Body of pancreas (tissue), 4 donors: ENCODE measurements at regions not wholly inside any gene's neighbourhood (a gene's known extent, or its start where the extent isn't known, plus 50 kb on each side); places are given as distances from the start of the nearest gene placed in this dataset.

Experiments used
- ATAC-seq: fragments of 150-250 bp; one replicate; pipeline ENCODE4 v1.9.1; 2016
- DNase-seq, 4 donors: peaks; one replicate each; pipeline ENCODE4 v3.0.0-alpha.2; 2019
- H3K27ac ChIP-seq, 4 donors: fragments of 200-600 bp; sonication (generic); 1 replicate in 3 of 4; 2 replicates in 1 of 4; pipeline versions ENCODE4 v1.5.1 to v1.6.1; 2016 to 2019; ENCODE audit warnings: mild to moderate bottlenecking in 1 of 4, mixed read lengths in 1 of 4, moderate library complexity in 1 of 4
- H3K27me3 ChIP-seq, 2 donors: fragments of 200-600 bp; sonication (generic); one replicate each; pipeline ENCODE4 v1.6.0; 2016; ENCODE audit warnings: mild to moderate bottlenecking in 1 of 2
- H3K36me3 ChIP-seq, 2 donors: fragments of 200-600 bp; sonication (generic); replicated peaks in 1 of 2; 2 replicates each; pipeline ENCODE4 v1.5.1; 2016; ENCODE audit warnings: low read depth in 2 of 2; ENCODE audit not compliant: insufficient read depth in 1 of 2
- H3K4me1 ChIP-seq: fragments of 200-600 bp; sonication (generic); one replicate; pipeline ENCODE4 v1.6.0; 2016
- H3K4me3 ChIP-seq, 2 donors: fragments of 200-600 bp; sonication (generic); 1 replicate in 1 of 2; 2 replicates in 1 of 2; pipeline ENCODE4 v1.5.1; 2016 to 2019
- H3K9me3 ChIP-seq, 3 donors: fragments of 200-600 bp; sonication (generic); 1 replicate in 2 of 3; 2 replicates in 1 of 3; pipeline ENCODE4 v1.5.1; 2016
- CTCF ChIP-seq, 7 experiments: fragments of 450-650 bp in 4 of 7; fragments of 200-600 bp in 3 of 7; sonication (generic) in 3 of 7; IDR thresholded peaks; one replicate each; pipeline ENCODE4 v1.5.1; 2016 to 2019; ENCODE audit warnings: antibody characterized with exemption in 7 of 7
- POLR2A ChIP-seq, 3 donors: fragments of 450-650 bp; IDR thresholded peaks; one replicate each; pipeline ENCODE4 v1.6.1; 2016; ENCODE audit warnings: antibody characterized with exemption in 3 of 3, mild to moderate bottlenecking in 2 of 3
- WGBS, 2 donors: methylation state at CpG; one replicate each; pipeline ENCODE4 v1.1.5; 2017; 5-methylcytosine and 5-hydroxymethylcytosine counted together
- intact Hi-C: fragments of 100-400 bp; cut with DNase I; formaldehyde crosslinking; loops from one replicate; pipeline ENCODE4 v1.15.1; 2023

GRCh38 chr16:87199901-87200300, 117.3 kb downstream of the C16orf95 start:
- intact Hi-C loops = no loop called here

GRCh38 chr16:87200637-87201036, 116.6 kb downstream of the C16orf95 start:
- no peaks in the 10 kb centered on the region for H3K9me3 ChIP-seq
- TF ChIP-seq CTCF (IDR thresholded peaks at IDR 0.05) (no peak), POLR2A (IDR thresholded peaks at IDR 0.05) (no peak)
- no peaks in the 10 kb centered on the region for H3K36me3 ChIP-seq
- 59 to 66% methylated on average over 3 of the region's 3 CpGs for WGBS, 2 donors
- no peak for DNase-seq
- no peak overlapping the region for H3K4me3 ChIP-seq
- no peaks in the 10 kb centered on the region for H3K4me1 ChIP-seq
- intact Hi-C loops = no loop called here
- H3K27me3 ChIP-seq = no peaks in the 10 kb centered on the region
- H3K27ac ChIP-seq = no peak overlapping the region
- ATAC-seq = no peak

More at GRCh38 chr16:87199901-87200300, 117.3 kb downstream of the C16orf95 start:
- no peaks in the 10 kb centered on the region for H3K27me3 ChIP-seq
- no peak overlapping the region for H3K4me3 ChIP-seq
- H3K36me3 ChIP-seq = no peaks in the 10 kb centered on the region
- TF ChIP-seq POLR2A (IDR thresholded peaks at IDR 0.05) (no peak), CTCF (IDR thresholded peaks at IDR 0.05) (no peak)
- ATAC-seq = no peak
- no peak for DNase-seq
- H3K27ac ChIP-seq = no peak overlapping the region
- WGBS, 2 donors = 88 to 96% methylated on average over 7 of the region's 7 CpGs
- no peaks in the 10 kb centered on the region for H3K4me1 ChIP-seq
- no peaks in the 10 kb centered on the region for H3K9me3 ChIP-seq

- no peaks in the 10 kb centered on the region for H3K4me1 ChIP-seq
- DNase-seq = peak; percentile 27 to 55 (median 34)
- ATAC-seq = peak; percentile 47
- H3K27me3 ChIP-seq = no peaks in the 10 kb centered on the region
- no peak overlapping the region for H3K4me3 ChIP-seq
- TF ChIP-seq POLR2A (IDR thresholded peaks at IDR 0.05) (no peak), CTCF (IDR thresholded peaks at IDR 0.05) (no peak)
- H3K27ac ChIP-seq = no peak overlapping the region
- no peaks in the 10 kb centered on the region for H3K36me3 ChIP-seq
- 68 to 78% methylated on average over 5 of the region's 5 CpGs for WGBS, 2 donors
- intact Hi-C loops = no loop called here
- H3K9me3 ChIP-seq = no peaks in the 10 kb centered on the region
Observed at GRCh38 chr16:87201052-87201451, 116.1 kb downstream of the C16orf95 start.

GRCh38 chr16:87201790-87202189, 115.4 kb downstream of the C16orf95 start:
- H3K36me3 ChIP-seq = no peaks in the 10 kb centered on the region
- H3K4me3 ChIP-seq = no peak overlapping the region
- ATAC-seq = no peak
- no peaks in the 10 kb centered on the region for H3K4me1 ChIP-seq
- H3K27ac ChIP-seq = no peak overlapping the region
- TF ChIP-seq POLR2A (IDR thresholded peaks at IDR 0.05) (no peak), CTCF (IDR thresholded peaks at IDR 0.05) (no peak)
- intact Hi-C loops = no loop called here
- DNase-seq = no peak
- no peaks in the 10 kb centered on the region for H3K27me3 ChIP-seq
- WGBS, 2 donors = 89 to 90% methylated on average over 2 of the region's 2 CpGs
- H3K9me3 ChIP-seq = no peaks in the 10 kb centered on the region

GRCh38 chr16:87202346-87202745, 114.8 kb downstream of the C16orf95 start:
- H3K27ac ChIP-seq = no peak overlapping the region
- intact Hi-C loops = no loop called here
- no peak for ATAC-seq

More at GRCh38 chr16:87202346-87202745, 114.8 kb downstream of the C16orf95 start:
- TF ChIP-seq POLR2A (IDR thresholded peaks at IDR 0.05) (no peak), CTCF (IDR thresholded peaks at IDR 0.05) (no peak)
- DNase-seq = no peak
- H3K9me3 ChIP-seq = no peaks in the 10 kb centered on the region
- H3K27me3 ChIP-seq = no peaks in the 10 kb centered on the region
- no peaks in the 10 kb centered on the region for H3K4me1 ChIP-seq
- H3K4me3 ChIP-seq = no peak overlapping the region
- WGBS, 2 donors = 73 to 85% methylated on average over 4 of the region's 4 CpGs
- no peaks in the 10 kb centered on the region for H3K36me3 ChIP-seq
